Endothelial cell of umbilical vein (primary cell): ENCODE measurements at regions not wholly inside any gene's neighbourhood (a gene's known extent, or its start where the extent isn't known, plus 50 kb on each side); places are given as distances from the start of the nearest gene placed in this dataset.

Experiments
- CTCF ChIP-seq, 2 donors: IDR thresholded peaks; 1 replicate in 1 of 2; 2 replicates in 1 of 2; pipeline ENCODE4 v1.5.1; 2011; ENCODE audit warnings: low read length in 2 of 2, mild to moderate bottlenecking in 2 of 2, moderate library complexity in 2 of 2, control low read depth in 1 of 2, inconsistent platforms in 1 of 2, low read depth in 1 of 2; ENCODE audit not compliant: insufficient read depth in 1 of 2; ENCODE audit errors: extremely low read depth in 1 of 2
- EZH2 ChIP-seq: IDR thresholded peaks from 2 replicates; pipeline ENCODE4 v1.6.1; 2012; ENCODE audit warnings: borderline replicate concordance, low read depth, mild to moderate bottlenecking, moderate library complexity, low read length, inconsistent platforms; ENCODE audit not compliant: severe bottlenecking
- FOS ChIP-seq: IDR thresholded peaks from 2 replicates; pipeline ENCODE4 v1.6.1; 2011; ENCODE audit warnings: mild to moderate bottlenecking, low read length, moderate library complexity, borderline replicate concordance; ENCODE audit not compliant: insufficient read depth
- MYC ChIP-seq: IDR thresholded peaks from one replicate; pipeline ENCODE4 v1.6.1; 2011; ENCODE audit warnings: mild to moderate bottlenecking, low read depth, low read length
- POLR2A ChIP-seq: IDR thresholded peaks from 2 replicates; pipeline ENCODE4 v1.6.1; 2012; ENCODE audit warnings: low read depth, mild to moderate bottlenecking, control low read depth, low read length
- POLR2AphosphoS5 ChIP-seq: IDR thresholded peaks from 2 replicates; pipeline ENCODE4 v1.6.1; 2012; ENCODE audit warnings: low read depth, mild to moderate bottlenecking, control low read depth, low read length, moderate library complexity; ENCODE audit not compliant: insufficient read depth
- TF ChIP-seq, protein P1 (sequence below): IDR thresholded peaks from 2 replicates; pipeline ENCODE4 v1.6.1; 2011; ENCODE audit not compliant: insufficient read depth, insufficient read length

DNA sequence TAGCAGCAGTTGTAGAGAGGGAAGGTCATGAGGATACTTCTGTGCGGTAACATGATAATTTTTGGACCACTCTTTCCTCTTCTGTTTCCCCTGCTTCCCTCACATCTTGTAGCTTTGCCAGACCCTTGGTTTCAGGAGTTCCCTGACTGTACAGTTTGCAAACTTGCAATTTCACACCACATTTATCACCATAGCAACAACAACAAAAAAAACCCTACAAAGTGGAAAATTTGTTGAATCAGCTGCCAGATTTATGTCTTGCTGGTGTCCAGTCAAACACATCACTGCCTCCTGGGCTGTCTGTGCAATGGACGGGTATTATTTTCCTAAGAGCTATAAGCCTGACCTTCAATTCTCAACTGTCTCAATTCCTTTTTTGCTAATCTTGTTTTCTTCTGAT, 751.6 kb downstream of the TLR4 start:
- TF ChIP-seq POLR2A (no peak), CTCF (IDR thresholded peaks at IDR 0.05; ENCODE audit: extremely low read depth in 1 of 2, insufficient read depth in 1 of 2, low read depth in 1 of 2, low read length in 2 of 2) (no peak), EZH2 (no peak), MYC (no peak), POLR2AphosphoS5 (no peak), FOS (no peak)
- TF ChIP-seq, protein P1, sequence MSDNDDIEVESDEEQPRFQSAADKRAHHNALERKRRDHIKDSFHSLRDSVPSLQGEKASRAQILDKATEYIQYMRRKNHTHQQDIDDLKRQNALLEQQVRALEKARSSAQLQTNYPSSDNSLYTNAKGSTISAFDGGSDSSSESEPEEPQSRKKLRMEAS: no peak
